NAMALWA (cell line): ENCODE measurements at regions not wholly inside any gene's neighbourhood (a gene's known extent, or its start where the extent isn't known, plus 50 kb on each side); places are given as distances from the start of the nearest gene placed in this dataset.
"Not testable (repeated sequence)": the region's sequence is repeated elsewhere in the genome, so short reads cannot be mapped to it uniquely, and the experiment has no call there.

Experiments
- DNase-seq: peaks from one replicate; pipeline ENCODE4 v3.0.0-alpha.2; 2015; ENCODE audit warnings: low spot score

GRCh38 chr10:91088300-91089140 lies 131.9 kb upstream of the PCGF5 start:
- DNase-seq, result peak; percentile 44

DNA sequence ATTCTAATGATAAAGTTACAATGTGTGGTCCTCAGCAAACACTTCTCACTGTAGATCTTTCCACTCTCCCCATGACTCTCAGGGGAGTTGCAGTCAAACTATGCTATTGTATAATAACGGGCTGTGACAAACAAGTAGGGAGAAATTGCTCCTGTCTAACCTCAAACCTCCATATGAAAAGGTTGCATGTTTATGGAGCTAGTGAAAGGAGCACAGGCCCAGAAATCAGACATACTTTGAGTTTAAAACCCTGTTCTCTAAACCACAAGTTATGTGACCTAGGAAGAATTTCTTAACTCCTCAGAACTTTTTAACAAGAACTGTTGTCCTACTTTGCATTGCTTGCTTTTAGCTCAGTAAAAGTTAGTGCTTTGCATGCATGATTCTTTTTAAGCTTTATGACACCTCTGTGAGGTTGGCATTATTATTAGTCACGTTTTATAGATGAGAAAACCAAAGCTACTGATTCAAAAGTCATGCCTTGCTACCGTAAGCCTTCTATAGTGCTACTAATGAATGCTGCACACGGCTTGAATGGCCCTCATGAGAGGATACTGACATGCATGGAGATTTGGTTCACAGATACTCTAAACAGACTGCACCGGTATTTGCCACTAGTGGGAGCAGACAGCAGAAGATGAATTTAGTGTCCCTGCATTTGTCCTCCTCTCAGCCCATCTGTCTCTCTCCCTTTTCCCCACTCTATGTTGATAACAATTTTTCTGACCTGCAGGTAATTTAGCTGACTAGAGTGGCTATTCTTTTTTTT lies 129.5 kb upstream of the PCGF5 start:
- DNase-seq, result peak; percentile 38

DNA sequence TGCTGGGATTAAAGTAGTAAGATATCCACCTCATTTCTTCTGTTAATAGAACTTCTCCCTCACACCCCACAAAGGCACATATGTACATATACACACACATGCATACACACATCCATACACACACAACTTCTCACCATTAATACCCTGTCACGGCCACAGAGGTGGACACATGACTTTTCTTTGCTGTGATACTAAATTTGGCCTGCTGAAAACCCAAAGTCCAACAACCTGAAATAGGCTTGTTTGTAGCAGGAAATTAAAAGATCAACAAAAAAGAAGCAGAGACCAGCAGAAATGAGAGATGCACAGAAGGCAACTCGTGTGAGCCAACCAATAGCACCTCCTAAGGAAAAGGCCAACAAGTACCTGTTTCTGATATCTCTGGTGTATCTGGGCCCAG lies 128.7 kb upstream of the PCGF5 start:
- no peak for DNase-seq

GRCh38 chr10:91096274-91096673 lies 124.2 kb upstream of the PCGF5 start:
- DNase-seq, result no peak

GRCh38 chr10:91097313-91097712 lies 123.2 kb upstream of the PCGF5 start:
- no peak for DNase-seq

DNA sequence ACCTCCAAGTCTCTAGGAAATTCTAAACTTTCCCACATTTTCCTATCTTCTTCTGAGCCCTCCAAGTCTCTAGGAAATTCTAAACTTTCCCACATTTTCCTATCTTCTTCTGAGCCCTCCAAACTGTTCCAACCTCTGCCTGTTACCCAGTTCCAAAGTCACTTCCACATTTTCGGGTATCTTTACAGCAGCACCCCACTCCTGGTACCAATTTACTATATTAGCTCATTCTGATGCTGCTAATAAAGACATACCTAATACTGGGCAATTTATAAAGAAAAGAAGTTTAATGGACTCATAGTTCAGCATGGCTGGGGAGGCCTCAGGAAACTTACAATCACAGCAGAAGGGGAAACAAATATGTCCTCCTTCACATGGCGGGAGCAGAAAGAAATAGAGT lies 122.4 kb upstream of the PCGF5 start:
- not testable (repeated sequence) for DNase-seq

- peak; percentile 17 for DNase-seq
These were observed 116.9 kb upstream of the PCGF5 start for GRCh38 chr10:91103384-91104192.

DNA sequence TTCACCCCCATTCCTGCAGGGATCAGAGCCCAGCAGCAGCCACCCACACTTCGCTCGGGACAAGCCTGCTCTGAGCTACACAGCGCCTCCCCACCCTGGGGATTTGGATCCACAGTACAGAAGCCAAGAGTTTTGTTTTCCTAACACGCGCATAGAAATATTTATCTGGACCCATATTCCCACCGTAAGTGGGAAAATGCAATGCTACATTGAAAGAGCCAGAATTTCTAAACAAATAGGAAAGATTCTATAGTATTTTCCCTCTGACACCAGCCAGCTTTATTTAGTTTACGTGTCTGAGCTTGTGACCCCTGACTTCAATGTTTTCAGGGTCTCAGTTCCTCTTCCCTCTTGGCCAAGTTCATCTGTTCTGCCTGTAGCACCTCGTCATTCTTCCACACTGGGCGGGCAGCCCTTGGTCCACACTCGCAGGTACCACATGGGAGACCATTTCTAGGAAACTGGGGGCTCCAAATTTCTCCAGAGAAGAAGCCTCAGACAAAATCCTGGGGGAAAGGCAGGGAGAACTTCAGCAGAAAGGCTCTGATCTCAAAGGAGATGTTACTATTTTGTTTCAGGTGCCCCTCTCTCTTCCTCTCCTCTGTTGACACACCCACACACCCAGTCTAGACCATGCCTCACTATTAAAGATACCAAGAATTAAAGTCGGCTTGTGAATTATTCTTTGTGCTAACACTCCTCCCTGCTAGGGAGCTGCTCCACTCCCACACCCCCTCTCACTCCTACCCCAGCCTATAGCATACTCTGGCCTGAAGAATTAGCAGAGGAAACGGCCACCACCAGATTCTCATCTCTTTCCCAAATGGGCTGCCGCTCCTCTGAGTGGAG lies 116.0 kb upstream of the PCGF5 start:
- peak; percentile 5 for DNase-seq

- no peak for DNase-seq
These were observed 115.2 kb upstream of the PCGF5 start for GRCh38 chr10:91105269-91105668.

- DNase-seq, result no peak
These were observed 111.6 kb upstream of the PCGF5 start for GRCh38 chr10:91108820-91109219.

DNA sequence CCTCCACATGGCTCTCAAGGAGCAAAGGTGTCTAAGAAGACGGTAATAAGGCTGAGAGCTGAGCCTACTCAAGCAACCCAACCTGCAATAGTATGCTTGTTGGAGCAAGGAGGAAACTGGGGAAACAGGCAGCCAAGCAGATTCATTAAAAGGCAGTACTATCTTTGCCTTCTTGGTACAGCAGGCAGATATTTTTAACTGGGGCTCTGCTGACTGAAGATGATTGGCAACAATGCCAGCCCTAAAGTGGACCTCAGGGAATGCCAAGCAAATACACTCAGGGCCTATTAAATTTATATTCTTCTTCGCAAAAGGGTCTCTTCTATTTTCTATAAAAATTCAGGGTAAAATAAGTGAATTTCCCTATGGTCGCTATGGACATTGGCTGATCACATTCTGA lies 109.4 kb upstream of the PCGF5 start:
- no peak for DNase-seq

DNA sequence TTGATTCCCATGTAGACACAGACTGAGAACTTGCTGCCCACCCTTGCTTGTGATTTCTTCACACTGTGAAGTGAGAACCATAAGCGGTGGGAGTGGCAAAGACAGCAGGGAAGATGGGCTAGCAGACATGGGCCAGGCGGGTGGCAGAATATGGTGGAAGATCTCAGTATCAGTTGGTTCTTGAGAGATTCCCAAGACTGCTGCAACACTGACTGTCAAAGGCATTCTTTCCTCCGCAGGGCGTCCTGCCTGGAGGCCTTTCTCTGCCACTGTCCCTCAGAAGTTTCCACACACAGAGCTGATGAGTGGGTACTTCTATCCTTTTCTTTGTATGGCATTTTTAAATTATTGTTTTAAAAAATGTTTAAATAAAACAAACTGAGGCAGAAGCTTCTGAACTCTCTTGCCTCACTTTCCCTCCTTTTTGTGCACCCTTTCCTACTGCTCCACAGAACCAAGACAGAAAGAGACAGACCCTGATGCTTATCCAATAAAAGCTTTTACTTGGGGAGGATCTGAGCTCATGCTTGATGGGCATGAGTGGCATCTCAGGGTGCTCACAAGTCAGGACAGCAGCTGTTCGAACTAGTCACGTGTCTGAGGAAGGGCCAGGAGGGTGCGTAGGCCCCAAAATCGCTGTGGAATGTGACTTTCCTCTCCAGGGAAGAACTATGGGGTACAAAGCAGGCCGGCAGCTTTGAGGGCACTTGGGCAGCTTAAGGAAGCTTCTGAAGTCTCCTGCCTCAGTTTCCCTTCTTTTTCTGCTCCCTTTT lies 104.7 kb upstream of the PCGF5 start:
- no peak for DNase-seq

GRCh38 chr10:91117505-91117904 lies 103.0 kb upstream of the PCGF5 start:
- DNase-seq, result no peak

- no peak for DNase-seq
These were observed 100.1 kb upstream of the PCGF5 start for GRCh38 chr10:91120348-91120747.

- DNase-seq, result no peak
These were observed 97.2 kb upstream of the PCGF5 start for GRCh38 chr10:91123261-91123660.

GRCh38 chr10:91124016-91124415 lies 96.4 kb upstream of the PCGF5 start:
- no peak for DNase-seq

DNA sequence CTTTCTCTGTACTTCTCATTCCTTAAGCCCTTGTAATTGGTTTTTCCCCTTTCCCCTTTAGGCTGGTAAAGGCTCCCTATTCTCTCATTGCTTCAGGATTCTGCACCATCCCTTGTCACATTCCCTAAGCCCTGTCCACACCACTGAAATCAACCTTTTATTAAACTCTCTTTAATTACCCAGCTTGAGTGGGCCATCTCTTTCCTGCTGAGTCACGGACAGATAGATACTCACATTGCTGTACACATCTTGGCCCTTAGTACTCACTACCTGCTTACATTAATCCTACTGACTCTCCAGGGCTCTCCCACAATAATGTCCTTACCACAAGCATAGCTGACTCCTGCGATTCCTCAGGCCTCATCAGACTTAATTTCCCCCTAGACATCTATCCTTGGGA lies 94.0 kb upstream of the PCGF5 start:
- DNase-seq, result no peak

DNA sequence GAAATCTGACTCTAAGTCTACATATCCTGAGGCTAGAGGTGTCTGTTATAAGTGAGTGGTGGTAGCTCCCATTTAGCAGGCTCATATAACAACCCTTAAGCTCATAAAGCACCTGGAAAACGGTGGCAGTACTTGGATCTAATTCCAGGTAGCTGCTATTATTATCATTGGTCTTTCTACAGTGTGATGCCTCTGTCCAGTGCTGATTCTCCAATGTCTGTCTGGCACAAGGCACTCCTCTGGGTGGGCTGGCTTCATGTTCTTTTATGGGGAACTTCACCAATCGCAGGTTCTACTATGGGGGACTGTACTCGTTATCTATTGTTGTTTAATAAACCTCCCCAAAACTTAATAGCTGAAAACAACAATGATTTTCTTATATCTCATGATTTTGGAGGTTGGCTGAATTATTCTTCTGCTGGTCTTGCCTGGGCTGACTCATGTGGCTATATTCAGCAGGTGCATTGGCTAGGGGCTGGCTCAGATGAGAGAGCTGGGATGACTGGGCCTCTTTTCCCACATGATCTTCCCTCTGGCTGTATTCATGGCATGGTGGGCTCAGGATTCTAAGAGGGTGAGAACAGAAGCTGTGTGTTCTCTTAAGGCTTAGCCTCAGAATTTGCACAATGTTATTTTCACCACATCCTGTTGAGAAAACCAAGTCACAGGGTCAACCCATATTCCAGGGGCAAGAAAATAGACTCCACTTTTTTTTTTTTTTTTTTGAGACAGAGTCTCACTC lies 93.0 kb upstream of the PCGF5 start:
- no peak for DNase-seq

- DNase-seq, result no peak
These were observed 85.3 kb upstream of the PCGF5 start for GRCh38 chr10:91135113-91135512.

DNA sequence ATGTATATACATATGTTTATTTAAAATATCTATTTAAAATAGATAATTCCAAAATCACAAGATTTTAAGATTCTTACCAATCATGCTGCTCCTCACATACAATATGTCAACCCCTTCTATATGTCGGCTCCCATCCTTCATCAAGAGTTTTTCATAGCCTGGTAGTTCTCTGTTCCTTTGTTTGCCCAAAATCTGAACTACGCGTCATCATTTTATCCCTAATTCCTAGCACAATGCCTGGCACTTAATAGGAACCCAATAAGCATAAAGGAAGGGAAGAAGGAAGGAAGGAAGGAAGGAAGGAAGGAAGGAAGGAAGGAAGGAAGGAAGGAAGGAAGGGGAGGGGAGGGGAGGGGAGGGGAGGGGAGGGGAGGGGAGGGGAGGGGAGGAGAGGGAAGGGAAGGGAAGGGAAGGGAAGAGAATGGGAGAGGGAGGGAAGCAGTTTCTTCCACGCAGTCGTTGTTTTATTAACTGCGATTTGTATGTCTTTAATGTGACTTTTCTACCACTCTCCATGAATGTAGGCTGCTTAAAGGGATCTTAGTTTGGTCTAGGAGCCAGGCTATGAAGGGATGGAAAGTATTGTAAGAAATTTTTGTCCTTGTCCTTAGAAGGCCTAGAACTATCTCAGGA lies 83.3 kb upstream of the PCGF5 start:
- DNase-seq, result no peak
